A549 (cell line): ENCODE measurements at regions not wholly inside any gene's neighbourhood (a gene's known extent, or its start where the extent isn't known, plus 50 kb on each side); places are given as distances from the start of the nearest gene placed in this dataset.
"Not testable (repeated sequence)": the region's sequence is repeated elsewhere in the genome, so short reads cannot be mapped to it uniquely, and the experiment has no call there.

Source experiments
- EP300 ChIP-seq, 2 experiments: fragments of >200 bp; sonication (Bioruptor Twin); formaldehyde crosslinking; IDR thresholded peaks; 2 replicates in 1 of 2; 3 replicates in 1 of 2; pipeline ENCODE4 v1.6.1; 2016 to 2017
- JUN ChIP-seq, 2 experiments: fragments of >200 bp; sonication (Bioruptor Twin); formaldehyde crosslinking; IDR thresholded peaks; 2 replicates in 1 of 2; 3 replicates in 1 of 2; pipeline ENCODE4 v1.6.1; 2016 to 2017
- SMC3 ChIP-seq: fragments of >200 bp; sonication (Bioruptor Twin); formaldehyde crosslinking; IDR thresholded peaks from 3 replicates; pipeline ENCODE4 v1.6.1; 2018; ENCODE audit warnings: inconsistent platforms
- ZFP36 ChIP-seq: fragments of 450-650 bp; IDR thresholded peaks from 2 replicates; pipeline ENCODE4 v1.6.1; 2014; ENCODE audit warnings: borderline replicate concordance; ENCODE audit not compliant: partially characterized antibody
- TF ChIP-seq, protein P1 (sequence below): fragments of 450-650 bp; IDR thresholded peaks from 2 replicates; pipeline ENCODE4 v1.6.1; 2014; ENCODE audit warnings: antibody characterized with exemption
- TF ChIP-seq, protein P2 (sequence below): fragments of >200 bp; sonication (Bioruptor Twin); formaldehyde crosslinking; IDR thresholded peaks from 3 replicates; pipeline ENCODE4 v1.5.1; 2016
- TF ChIP-seq, protein P3 (sequence below): IDR thresholded peaks from 2 replicates; pipeline ENCODE4 v1.6.1; 2012
- TF ChIP-seq, protein P4 (sequence below): fragments of 200-600 bp; sonication (generic); IDR thresholded peaks from 2 replicates; pipeline ENCODE4 v1.6.1; 2016; ENCODE audit warnings: antibody characterized with exemption, mild to moderate bottlenecking, moderate library complexity

DNA sequence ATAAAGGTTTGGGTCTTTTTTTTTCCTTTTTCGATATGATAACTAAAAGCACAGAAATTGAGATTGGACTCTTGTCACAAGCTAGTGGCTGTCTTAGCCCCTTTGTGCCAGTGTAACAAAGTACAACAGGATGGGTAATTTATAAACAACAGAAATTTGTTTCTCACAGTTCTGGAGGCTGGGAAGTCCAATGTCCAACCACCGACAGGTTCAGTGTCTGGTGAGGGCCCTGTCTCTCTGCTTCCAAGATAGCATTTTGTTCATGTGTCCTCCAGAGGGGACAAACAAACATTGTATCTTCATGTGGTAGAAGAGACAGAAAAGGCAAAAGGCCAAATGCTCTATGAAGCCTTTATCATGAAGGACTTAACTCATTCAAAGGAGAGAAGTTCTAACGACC lies 56.9 kb upstream of the C1QTNF3 start:
- TF ChIP-seq, protein P1, sequence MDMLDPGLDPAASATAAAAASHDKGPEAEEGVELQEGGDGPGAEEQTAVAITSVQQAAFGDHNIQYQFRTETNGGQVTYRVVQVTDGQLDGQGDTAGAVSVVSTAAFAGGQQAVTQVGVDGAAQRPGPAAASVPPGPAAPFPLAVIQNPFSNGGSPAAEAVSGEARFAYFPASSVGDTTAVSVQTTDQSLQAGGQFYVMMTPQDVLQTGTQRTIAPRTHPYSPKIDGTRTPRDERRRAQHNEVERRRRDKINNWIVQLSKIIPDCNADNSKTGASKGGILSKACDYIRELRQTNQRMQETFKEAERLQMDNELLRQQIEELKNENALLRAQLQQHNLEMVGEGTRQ, result not testable (repeated sequence)
- TF ChIP-seq, protein P2, sequence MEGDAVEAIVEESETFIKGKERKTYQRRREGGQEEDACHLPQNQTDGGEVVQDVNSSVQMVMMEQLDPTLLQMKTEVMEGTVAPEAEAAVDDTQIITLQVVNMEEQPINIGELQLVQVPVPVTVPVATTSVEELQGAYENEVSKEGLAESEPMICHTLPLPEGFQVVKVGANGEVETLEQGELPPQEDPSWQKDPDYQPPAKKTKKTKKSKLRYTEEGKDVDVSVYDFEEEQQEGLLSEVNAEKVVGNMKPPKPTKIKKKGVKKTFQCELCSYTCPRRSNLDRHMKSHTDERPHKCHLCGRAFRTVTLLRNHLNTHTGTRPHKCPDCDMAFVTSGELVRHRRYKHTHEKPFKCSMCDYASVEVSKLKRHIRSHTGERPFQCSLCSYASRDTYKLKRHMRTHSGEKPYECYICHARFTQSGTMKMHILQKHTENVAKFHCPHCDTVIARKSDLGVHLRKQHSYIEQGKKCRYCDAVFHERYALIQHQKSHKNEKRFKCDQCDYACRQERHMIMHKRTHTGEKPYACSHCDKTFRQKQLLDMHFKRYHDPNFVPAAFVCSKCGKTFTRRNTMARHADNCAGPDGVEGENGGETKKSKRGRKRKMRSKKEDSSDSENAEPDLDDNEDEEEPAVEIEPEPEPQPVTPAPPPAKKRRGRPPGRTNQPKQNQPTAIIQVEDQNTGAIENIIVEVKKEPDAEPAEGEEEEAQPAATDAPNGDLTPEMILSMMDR, result not testable (repeated sequence)
- not testable (repeated sequence) for TF ChIP-seq ZFP36; EP300 (IDR thresholded peaks at IDR 0.05); JUN (IDR thresholded peaks at IDR 0.05); SMC3
- TF ChIP-seq, protein P3, sequence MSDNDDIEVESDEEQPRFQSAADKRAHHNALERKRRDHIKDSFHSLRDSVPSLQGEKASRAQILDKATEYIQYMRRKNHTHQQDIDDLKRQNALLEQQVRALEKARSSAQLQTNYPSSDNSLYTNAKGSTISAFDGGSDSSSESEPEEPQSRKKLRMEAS, result not testable (repeated sequence)
- TF ChIP-seq, protein P4, sequence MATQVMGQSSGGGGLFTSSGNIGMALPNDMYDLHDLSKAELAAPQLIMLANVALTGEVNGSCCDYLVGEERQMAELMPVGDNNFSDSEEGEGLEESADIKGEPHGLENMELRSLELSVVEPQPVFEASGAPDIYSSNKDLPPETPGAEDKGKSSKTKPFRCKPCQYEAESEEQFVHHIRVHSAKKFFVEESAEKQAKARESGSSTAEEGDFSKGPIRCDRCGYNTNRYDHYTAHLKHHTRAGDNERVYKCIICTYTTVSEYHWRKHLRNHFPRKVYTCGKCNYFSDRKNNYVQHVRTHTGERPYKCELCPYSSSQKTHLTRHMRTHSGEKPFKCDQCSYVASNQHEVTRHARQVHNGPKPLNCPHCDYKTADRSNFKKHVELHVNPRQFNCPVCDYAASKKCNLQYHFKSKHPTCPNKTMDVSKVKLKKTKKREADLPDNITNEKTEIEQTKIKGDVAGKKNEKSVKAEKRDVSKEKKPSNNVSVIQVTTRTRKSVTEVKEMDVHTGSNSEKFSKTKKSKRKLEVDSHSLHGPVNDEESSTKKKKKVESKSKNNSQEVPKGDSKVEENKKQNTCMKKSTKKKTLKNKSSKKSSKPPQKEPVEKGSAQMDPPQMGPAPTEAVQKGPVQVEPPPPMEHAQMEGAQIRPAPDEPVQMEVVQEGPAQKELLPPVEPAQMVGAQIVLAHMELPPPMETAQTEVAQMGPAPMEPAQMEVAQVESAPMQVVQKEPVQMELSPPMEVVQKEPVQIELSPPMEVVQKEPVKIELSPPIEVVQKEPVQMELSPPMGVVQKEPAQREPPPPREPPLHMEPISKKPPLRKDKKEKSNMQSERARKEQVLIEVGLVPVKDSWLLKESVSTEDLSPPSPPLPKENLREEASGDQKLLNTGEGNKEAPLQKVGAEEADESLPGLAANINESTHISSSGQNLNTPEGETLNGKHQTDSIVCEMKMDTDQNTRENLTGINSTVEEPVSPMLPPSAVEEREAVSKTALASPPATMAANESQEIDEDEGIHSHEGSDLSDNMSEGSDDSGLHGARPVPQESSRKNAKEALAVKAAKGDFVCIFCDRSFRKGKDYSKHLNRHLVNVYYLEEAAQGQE, result not testable (repeated sequence)
